Activated CD4-positive, alpha-beta T cell treated with anti-CD3 and anti-CD28 coated beads, Interleukin-2, amount 50 U/mL, for 16 hours (primary cell): ENCODE measurements at regions not wholly inside any gene's neighbourhood (a gene's known extent, or its start where the extent isn't known, plus 50 kb on each side); places are given as distances from the start of the nearest gene placed in this dataset.
"Not testable (repeated sequence)": the region's sequence is repeated elsewhere in the genome, so short reads cannot be mapped to it uniquely, and the experiment has no call there.

Experiments
- DNase-seq: peaks from one replicate; pipeline ENCODE4 v3.0.0-alpha.2; 2020

DNA sequence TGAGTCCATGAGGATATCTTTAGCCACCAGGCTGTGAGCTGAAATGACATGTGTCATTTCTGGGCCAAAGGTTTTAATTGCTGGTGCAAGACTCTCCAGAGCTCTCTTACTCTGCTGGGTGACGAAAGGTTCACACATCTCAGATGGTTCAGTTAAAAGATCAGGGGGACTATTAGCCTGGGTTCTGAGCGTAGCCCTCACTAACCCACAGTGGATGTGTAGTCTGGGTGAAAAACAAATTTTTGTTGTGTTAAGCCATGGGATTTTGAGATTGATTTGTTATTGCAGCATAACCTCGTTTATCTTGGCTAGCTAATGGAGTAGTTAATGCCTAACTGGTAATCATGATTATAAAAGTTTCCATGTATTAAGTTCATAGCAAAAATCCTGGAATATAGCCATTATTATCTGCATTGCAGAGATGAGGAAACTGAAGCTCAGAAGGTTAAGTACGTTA, 251.5 kb downstream of the RMST start:
- DNase-seq, result no peak

GRCh38 chr12:97716356-97716755, 253.8 kb downstream of the RMST start:
- DNase-seq, result no peak

DNA sequence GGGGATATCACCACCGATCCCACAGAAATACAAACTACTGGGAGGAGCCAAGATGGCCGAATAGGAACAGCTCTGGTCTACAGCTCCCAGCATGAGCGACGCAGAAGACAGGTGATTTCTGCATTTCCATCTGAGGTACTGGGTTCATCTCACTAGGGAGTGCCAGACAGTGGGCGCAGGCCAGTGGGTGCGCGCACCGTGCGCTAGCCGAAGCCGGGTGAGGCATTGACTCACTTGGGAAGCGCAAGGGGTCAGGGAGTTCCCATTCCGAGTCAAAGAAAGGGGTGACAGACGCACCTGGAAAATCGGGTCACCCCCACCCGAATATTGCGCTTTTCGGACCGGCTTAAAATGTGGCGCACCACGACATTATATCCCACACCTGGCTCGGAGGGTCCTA, 261.2 kb downstream of the RMST start:
- DNase-seq, result not testable (repeated sequence)

DNA sequence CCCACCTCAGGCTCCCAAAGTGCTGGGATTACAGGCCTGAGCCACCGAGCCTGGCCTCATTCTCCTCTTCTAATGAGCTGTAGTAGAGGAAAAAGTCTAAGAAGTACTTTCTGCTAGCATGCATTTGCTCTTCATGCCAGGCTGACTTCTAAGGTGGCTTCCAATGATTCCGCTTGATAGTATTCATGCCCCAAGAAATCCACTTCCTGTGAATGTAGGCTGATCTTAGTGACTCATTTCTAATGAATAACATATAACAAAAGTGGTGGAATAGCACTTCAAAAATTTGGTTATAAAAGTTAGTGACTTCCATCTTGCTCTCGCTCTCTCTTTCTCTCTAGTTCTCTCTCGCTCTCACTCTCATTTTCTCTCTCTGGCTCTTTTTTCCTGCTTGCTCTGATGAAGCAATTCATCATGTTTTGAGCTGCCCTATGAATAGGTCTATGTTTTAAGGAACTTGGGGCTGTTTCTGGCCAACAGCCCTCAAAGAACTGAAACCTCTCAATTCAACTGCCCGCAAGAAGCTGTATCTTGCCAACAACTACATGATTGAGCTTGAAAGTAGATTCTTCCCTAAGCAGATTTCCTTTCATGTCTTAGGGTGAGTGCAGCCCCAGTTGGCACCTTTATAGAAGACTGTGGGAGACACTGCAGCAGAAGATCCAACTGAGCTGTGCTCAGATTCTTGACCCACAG, 282.9 kb downstream of the RMST start:
- DNase-seq, result no peak

DNA sequence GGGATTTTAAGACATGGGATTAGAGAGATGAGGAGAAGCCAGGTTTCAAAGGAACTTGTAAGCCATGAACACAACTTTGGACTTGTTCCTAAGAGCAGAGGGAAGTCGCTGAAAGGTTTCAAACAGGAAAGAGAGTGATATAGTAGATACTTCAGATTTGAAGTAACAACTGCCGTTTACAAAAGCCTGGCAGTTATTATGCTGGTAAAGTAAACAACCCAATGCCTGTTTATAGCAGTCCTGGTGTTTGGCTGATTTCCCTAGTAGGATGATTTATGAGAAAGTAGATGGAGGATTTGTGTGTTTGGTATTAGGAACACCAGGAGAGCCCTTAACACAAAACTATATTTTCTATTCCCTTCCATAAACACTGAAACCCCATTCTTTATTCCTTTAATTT, 285.7 kb downstream of the RMST start:
- DNase-seq, result no peak

- DNase-seq, result no peak
Observed at GRCh38 chr12:97751704-97752103, 289.1 kb downstream of the RMST start.

- DNase-seq, result no peak
Observed at GRCh38 chr12:97752129-97752528, 289.5 kb downstream of the RMST start.

- DNase-seq, result no peak
Observed at GRCh38 chr12:97753332-97753731, 290.7 kb downstream of the RMST start.

GRCh38 chr12:97754306-97754705, 291.7 kb downstream of the RMST start:
- no peak for DNase-seq

GRCh38 chr12:97756066-97756666, 293.6 kb downstream of the RMST start:
- no peak for DNase-seq

DNA sequence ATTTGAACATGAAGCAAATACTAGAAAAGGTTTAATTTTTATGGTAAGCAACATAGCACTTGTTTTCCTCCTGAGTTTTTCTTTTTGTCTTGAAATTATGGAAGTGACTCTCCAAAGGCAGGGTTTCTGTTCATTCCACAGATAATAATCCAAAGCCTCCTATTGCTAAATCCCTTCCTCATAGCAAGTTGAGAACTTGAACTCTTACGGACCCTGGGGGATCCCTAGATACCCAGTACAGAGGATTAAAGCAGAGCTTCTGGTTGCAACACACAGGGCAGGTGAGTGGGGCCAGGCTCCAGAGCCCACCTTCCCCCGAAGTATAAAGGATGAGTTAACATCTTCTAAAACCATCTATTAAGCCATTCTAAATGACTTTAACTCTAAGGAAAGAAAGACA, 294.1 kb downstream of the RMST start:
- no peak for DNase-seq

DNA sequence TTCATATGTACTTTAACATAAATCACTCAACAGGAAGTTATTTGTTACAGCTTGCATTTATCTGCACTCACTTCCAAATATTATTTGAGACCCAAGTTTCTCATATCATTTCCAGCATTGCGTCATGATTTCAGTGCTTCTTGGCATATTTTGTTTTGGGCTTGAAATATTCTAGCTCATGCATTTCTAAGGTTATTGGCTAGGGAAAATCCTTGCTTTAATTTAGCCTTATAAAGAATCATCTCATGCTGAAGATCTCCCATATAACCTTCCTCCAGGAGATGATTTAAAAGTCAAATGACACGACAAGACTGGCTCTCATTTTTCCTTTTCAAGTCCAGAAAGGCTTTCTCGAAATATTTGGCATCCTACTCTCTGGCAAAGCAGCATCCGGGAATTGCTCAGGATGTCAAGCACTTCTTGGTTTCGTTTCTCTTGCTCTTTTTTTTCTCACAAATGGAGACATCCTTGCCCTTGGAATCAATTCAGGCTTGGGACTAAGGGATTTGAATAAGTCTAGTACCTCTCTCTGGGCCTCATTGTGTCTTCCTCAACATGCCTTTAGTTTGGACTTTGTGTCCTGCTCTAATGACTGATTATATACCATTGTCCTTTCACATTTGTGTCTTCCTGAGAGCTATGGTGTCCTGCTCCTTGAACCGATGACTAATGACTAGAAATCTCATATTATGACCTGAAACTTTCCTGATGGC, 295.0 kb downstream of the RMST start:
- no peak for DNase-seq

DNA sequence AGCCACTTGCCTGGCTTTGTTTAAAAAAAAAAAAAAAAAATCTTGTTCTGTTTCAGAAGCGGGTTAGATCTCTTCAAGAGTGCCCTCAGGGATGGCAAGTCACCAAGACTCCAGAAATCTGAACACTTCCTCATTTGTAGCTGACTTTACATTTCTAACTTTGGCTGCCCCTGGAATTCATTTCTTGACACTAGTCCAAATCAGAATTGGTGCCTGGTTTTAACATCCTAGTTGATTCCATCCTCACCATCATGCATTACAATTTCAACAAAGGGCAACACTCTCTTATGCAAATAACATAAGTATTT, 295.5 kb downstream of the RMST start:
- DNase-seq, result no peak

GRCh38 chr12:97758586-97758985, 296.0 kb downstream of the RMST start:
- no peak for DNase-seq

GRCh38 chr12:97760601-97761000, 298.0 kb downstream of the RMST start:
- DNase-seq, result no peak

- DNase-seq, result no peak
Observed at GRCh38 chr12:97763113-97763512, 300.5 kb downstream of the RMST start.

DNA sequence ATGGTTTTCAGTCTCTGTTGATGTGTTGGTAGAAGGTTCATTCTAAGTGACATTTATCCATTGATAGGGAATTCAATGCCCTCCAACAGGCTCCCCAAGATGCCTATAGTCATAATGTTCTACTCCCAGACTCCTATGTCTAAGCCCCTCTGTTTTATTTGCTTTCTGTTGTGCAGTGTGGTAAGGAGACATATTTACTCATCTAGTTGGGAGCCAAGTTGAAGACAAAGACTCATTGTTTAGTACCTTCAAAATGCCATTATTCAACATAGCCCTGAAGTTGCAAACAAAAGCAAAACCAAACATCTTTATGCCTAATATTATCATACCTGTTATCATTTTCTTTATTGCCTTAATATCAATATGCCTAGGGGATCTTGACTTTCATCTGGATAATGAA, 302.1 kb downstream of the RMST start:
- DNase-seq, result no peak

GRCh38 chr12:97767347-97767746, 304.7 kb downstream of the RMST start:
- DNase-seq, result no peak

DNA sequence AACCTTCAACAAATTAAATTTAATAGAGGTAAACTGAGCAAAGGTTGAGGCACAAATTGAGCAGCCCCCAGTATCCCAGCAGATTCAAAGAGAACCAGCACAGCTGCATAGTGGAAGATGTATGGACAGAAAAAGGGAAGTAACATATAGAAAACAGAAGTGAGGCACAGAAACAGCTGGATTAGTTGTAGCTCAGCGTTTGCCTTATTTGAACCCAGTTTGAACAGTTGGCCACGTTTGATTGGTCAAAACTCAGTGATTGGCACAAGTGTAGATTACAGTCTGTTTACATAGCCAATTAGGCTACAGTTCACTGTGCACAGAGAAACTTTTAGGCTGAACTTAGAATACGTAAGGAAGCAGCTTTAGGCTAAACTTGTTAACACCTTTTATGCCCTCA, 315.5 kb downstream of the RMST start:
- no peak for DNase-seq

DNA sequence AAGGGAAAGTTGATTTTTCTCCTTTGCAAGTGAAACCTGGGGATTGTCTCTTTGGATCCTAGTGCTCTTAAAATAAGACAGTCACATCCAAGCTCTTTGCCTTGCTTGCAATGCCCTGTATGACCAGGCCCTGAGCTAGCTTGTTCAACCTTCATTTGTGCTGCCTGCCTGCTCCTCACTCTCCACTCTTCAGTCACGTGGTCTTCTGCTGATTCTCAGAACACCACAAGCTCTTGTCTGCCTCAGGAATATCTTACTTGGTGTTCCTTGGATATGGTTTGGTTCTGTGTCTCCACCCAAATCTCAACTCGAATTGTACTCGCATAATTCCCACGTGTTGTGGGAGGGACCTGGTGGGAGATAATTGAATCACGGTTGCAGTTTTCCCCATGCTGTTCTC, 318.7 kb downstream of the RMST start:
- no peak for DNase-seq

DNA sequence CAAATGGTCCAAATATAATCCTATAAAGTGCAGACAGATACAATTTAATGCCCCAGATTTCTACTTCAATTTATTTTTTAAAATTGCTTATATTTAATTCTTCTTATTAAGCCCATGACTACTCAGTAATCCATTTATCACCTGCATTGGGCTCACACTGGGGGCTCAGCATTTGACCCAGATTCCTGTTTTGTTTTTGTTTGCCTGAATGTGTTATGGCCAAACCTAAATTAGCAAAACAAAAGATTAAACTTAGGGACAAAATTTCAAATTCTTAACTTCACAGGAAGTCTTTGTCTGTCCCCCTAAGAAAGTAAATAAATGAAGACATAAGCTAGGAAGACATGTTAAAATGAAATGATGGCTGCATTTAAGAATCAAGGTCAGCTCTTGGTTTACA, 322.3 kb downstream of the RMST start:
- no peak for DNase-seq

DNA sequence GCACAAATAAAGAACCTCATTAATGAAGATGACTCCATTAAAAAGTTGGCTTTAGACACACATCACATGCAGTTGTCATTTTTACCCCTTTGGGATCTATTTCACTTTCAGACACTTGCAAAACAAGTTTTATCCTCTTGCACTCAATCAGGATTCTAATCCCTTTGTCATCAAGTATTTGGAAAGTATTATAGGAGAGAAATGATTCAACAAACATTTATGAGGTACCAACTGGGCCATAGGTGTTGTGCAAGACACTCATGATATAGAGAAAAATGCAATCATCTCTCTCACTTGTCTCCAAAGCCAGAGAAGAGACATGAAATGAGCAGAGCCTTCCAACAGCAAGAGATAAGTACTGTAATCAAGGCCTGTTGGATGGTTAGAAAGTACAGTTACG, 327.7 kb downstream of the RMST start:
- no peak for DNase-seq

GRCh38 chr12:97797473-97797872, 334.9 kb downstream of the RMST start:
- no peak for DNase-seq

DNA sequence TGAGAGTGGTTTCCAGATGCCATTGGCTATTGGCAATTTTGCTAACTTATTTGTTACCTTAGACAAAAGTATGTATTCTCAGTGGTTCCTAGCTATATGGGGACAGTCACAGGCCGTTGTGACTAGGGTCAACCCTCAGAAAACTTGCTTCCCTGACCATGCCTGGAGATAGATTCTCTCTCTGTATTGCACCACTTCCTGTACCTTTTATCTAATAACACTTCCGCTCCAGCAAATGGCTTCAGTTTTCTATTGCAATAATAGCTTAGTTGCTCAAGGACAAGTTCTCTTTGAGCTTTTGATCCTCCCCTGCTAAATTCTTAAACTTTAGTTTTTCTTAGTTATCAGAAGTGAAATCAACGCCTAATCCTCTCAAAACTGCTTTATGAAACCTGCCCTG, 338.0 kb downstream of the RMST start:
- no peak for DNase-seq
